GM12891 (cell line): ENCODE measurements at regions not wholly inside any gene's neighbourhood (a gene's known extent, or its start where the extent isn't known, plus 50 kb on each side); places are given as distances from the start of the nearest gene placed in this dataset.
"Not testable (repeated sequence)": the region's sequence is repeated elsewhere in the genome, so short reads cannot be mapped to it uniquely, and the experiment has no call there.

Experiments
- DNase-seq: peaks from one replicate; pipeline ENCODE4 v3.0.0; 2011; ENCODE audit warnings: low spot score; ENCODE audit not compliant: insufficient read length
- FAIRE-seq: peaks from 2 replicates; lab custom pipeline; 2011; peaks lifted over from hg19 to GRCh38; lab: Jason Lieb, UNC
- PAX5 ChIP-seq: IDR thresholded peaks from 2 replicates; pipeline ENCODE4 v1.6.1; 2011; ENCODE audit warnings: low read length, moderate library complexity, mild to moderate bottlenecking; ENCODE audit not compliant: insufficient read depth, severe bottlenecking
- POLR2A ChIP-seq: IDR thresholded peaks from 2 replicates; pipeline ENCODE4 v1.6.1; 2011; ENCODE audit warnings: low read depth, low read length, control low read depth
- POLR2AphosphoS5 ChIP-seq: IDR thresholded peaks from 2 replicates; pipeline ENCODE4 v1.6.1; 2011; ENCODE audit warnings: low read depth, low read length, control low read depth
- POU2F2 ChIP-seq: IDR thresholded peaks from 2 replicates; pipeline ENCODE4 v1.6.1; 2011; ENCODE audit warnings: low read depth, mild to moderate bottlenecking, control low read depth, low read length, moderate library complexity
- SPI1 ChIP-seq: IDR thresholded peaks from 2 replicates; pipeline ENCODE4 v1.6.1; 2011; ENCODE audit warnings: low read depth, low read length, control low read depth
- TAF1 ChIP-seq: IDR thresholded peaks from 2 replicates; pipeline ENCODE4 v1.6.1; 2011; ENCODE audit warnings: low read depth, low read length, control low read depth

GRCh38 chr5:173486355-173487225 is 129.9 kb downstream of the BOD1 start:
- no peak for TF ChIP-seq PAX5
- FAIRE-seq (no peak), DNase-seq (no peak)

DNA sequence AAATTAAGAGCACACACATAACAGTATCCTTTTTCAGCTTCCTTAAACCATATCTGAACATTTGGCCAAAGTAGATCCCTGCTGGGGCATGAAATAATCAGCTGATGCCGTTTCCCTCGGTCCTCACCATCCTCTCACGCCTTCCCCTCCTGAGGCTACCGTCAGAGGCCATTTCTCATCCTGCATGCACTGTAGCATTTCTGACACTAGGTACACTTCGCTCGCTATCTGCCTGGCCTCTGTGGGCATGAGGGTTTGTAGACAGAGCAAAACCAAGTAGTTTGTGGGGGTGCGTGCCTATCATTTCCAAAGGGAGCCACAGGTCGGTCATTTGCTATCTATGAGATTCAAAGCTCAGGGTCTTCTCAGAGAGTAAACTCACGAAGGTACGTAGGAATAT is 131.9 kb downstream of the BOD1 start:
- DNase-seq: no peak
- FAIRE-seq: no peak
- no peak for TF ChIP-seq TAF1
- no peak for TF ChIP-seq POLR2A
- TF ChIP-seq POLR2AphosphoS5: no peak

GRCh38 chr5:173483599-173483998 is 132.9 kb downstream of the BOD1 start:
- FAIRE-seq: peak; percentile 31
- DNase-seq: not testable (repeated sequence)

DNA sequence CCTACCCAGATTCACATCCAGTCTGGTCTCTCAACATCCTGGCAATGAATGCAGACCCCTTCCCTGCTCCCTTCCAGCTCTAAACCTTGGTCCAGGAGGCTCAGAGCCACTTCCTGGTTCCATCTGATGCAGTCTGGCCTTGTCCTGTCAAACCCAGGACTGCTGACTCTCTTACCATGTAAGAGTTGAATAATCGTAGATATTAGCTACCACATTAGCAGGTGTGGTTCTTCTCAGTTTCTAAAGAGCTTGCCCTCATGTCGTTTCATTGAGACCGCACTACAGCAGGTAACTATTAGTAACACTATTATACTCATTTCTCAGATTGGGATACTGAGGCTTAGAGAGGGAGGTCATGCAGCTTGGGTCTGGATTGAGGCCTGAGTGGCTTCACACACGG is 133.3 kb downstream of the BOD1 start:
- FAIRE-seq: no peak
- TF ChIP-seq PAX5 (no peak), SPI1 (no peak), POLR2A (no peak), POLR2AphosphoS5 (no peak), POU2F2 (no peak), TAF1 (no peak)
- DNase-seq: no peak

DNA sequence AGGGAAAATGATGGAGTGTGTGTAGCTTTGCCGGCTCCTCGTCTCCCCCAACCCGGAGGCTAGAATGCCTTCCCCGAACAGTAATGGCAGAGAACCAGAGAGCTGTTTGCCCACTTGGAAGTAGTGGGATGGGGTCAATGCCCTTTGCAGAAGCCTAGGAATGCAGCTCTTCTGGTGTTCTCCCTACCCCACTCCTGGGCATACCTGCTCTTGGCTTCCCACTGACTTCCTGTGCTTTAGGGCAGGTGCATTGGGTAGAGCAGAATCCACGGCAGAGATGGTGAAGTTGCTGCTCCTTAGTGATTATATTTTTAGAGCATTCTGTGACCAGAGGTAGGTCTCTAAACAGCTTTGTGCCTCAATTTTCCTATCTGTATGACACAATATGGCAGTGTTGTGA is 134.6 kb downstream of the BOD1 start:
- TF ChIP-seq TAF1 (no peak), PAX5 (no peak), POLR2AphosphoS5 (no peak), POLR2A (no peak), POU2F2 (no peak), SPI1 (no peak)

GRCh38 chr5:173480896-173481295 is 135.6 kb downstream of the BOD1 start:
- no peak for FAIRE-seq
- TF ChIP-seq SPI1 (no peak), POLR2AphosphoS5 (no peak), PAX5 (no peak), POU2F2 (no peak), TAF1 (no peak), POLR2A (no peak)
- no peak for DNase-seq

More for the DNA sequence above, 134.6 kb downstream of the BOD1 start:
- no peak for FAIRE-seq
- DNase-seq: no peak

GRCh38 chr5:173479711-173480110 is 136.7 kb downstream of the BOD1 start:
- no peak for FAIRE-seq
- no peak for DNase-seq
- TF ChIP-seq TAF1: no peak
- TF ChIP-seq POU2F2: no peak
- no peak for TF ChIP-seq POLR2AphosphoS5
- no peak for TF ChIP-seq PAX5
- TF ChIP-seq SPI1: no peak
- no peak for TF ChIP-seq POLR2A

DNA sequence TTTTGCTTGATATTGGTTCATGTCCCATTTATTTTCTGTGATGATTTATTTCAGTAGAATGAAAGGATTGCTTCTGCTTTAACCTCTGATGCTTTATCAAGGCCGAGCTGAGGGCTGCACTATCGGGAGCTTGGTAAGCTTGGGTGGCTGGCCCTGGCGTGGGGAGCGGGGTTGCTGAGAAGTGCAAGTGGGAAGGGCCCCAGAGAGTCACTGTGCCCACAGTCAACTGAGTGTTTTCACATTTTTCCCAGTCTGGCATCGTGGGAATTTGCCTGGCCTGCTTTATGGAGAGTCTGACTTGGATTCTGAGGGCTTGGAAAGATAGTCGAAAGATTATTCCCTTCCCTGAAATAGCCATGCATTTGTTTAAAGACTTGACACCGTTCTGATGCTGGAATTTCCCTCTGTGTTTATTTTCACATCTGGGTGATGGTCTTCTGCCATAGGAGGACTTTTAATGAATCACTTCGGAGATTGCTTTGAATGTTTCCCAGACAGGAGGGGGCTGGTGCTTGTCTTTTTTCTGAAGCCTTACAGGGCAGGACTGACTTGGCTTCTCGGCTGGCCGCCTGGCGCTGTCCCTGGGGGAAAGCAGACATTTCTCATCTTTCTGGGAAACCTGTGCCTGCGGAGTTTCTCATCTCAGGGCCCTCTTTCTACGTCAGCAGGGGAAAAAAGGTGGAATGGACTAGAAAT is 139.0 kb downstream of the BOD1 start:
- TF ChIP-seq TAF1 (no peak), SPI1 (no peak), POLR2A (no peak), PAX5 (no peak), POU2F2 (no peak), POLR2AphosphoS5 (no peak)
- no peak for DNase-seq
- FAIRE-seq: no peak

DNA sequence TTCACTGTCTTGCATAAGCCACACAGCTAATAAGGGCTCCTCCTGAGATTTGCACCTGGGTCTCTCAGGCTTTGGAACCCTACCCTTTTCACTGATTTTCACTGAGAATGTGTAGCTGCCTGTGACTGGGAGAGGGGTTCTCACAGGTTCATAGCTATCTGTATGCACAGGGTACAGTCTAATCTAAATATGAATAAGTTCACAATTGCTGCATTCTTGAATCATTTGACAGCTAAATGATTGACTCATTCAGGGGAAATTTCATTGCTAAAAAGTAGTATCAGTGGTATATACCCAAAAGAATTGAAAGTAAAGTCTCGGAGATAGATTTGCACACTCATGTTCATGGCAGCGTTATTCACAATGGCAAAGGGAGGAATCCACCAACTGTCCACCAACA is 140.7 kb downstream of the BOD1 start:
- FAIRE-seq: no peak
- TF ChIP-seq PAX5 (no peak), TAF1 (no peak), POLR2AphosphoS5 (no peak), POLR2A (no peak), SPI1 (no peak), POU2F2 (no peak)
- no peak for DNase-seq

DNA sequence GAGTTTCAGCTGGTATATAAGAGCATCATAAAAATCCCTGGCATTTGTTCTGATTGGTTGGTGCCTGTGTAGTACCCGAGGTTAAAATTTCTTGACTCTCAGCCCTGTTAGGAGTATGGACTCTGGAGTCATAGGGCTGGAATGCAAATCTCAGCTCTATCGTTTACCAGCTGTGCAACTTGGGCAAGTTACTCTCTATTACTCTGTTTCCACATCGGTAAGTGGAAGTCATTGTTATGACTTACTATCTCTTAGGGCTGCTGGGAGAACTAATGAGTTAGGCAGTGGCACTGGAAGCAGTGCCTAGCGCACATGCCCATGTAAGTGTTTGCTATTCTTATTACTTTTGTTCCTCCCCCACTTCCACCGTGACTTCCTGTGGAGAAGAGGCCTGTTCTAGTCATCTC is 141.6 kb downstream of the BOD1 start:
- FAIRE-seq (no peak), DNase-seq (no peak)
- TF ChIP-seq PAX5 (no peak), SPI1 (no peak), POLR2A (no peak), POLR2AphosphoS5 (no peak), TAF1 (no peak), POU2F2 (no peak)

GRCh38 chr5:173473288-173473687 is 143.2 kb downstream of the BOD1 start:
- no peak for DNase-seq
- no peak for TF ChIP-seq POLR2AphosphoS5
- no peak for TF ChIP-seq TAF1
- TF ChIP-seq PAX5: no peak
- no peak for TF ChIP-seq SPI1
- TF ChIP-seq POLR2A: no peak
- TF ChIP-seq POU2F2: no peak
- FAIRE-seq: no peak
